ENCODE measurements at regions not wholly inside any gene's neighbourhood (a gene's known extent, or its start where the extent isn't known, plus 50 kb on each side); places are given as distances from the start of the nearest gene placed in this dataset.

GRCh38 chr11:129249351-129249750, 57.2 kb upstream of the ARHGAP32 start:
- H3K4me1 ChIP-seq = peaks cover 0 to 5% (median 0%) of the 10 kb centered on the region in 4 donors
- intact Hi-C loops (cut with DNase I; ENCODE audit: low total_unique reads) = no loop called here
- H3K27me3 ChIP-seq = no peaks in the 10 kb centered on the region
- no peak overlapping the region for H3K4me3 ChIP-seq
- no peak for DNase-seq
- no peak overlapping the region for H3K27ac ChIP-seq
- no peaks in the 10 kb centered on the region for H3K9me3 ChIP-seq
- TF ChIP-seq CTCF (IDR thresholded peaks at IDR 0.05) = no peak
- no peaks in the 10 kb centered on the region for H3K36me3 ChIP-seq

- no peak for TF ChIP-seq CTCF (IDR thresholded peaks at IDR 0.05)
- Histone ChIP-seq H3K36me3 (no peaks in the 10 kb centered on the region), H3K4me3 (no peak overlapping the region), H3K27me3 (no peaks in the 10 kb centered on the region), H3K27ac (no peak overlapping the region), H3K9me3 (no peaks in the 10 kb centered on the region), H3K4me1 (peaks cover 0 to 5% (median 0%) of the 10 kb centered on the region in 4 donors)
- intact Hi-C loops (cut with DNase I; ENCODE audit: low total_unique reads) = no loop called here
- DNase-seq = no peak
Measured at GRCh38 chr11:129248618-129249017, 56.5 kb upstream of the ARHGAP32 start.

GRCh38 chr11:129247135-129247534, 55.0 kb upstream of the ARHGAP32 start:
- no peak for TF ChIP-seq CTCF (IDR thresholded peaks at IDR 0.05)
- H3K27ac ChIP-seq = no peak overlapping the region
- H3K36me3 ChIP-seq = no peaks in the 10 kb centered on the region
- no peaks in the 10 kb centered on the region for H3K9me3 ChIP-seq
- intact Hi-C loops (cut with DNase I; ENCODE audit: low total_unique reads) = no loop called here
- no peak for DNase-seq
- no peaks in the 10 kb centered on the region for H3K27me3 ChIP-seq
- H3K4me3 ChIP-seq = no peak overlapping the region
- H3K4me1 ChIP-seq = peaks cover 0 to 5% (median 0%) of the 10 kb centered on the region in 4 donors

- intact Hi-C loops (cut with DNase I; ENCODE audit: low total_unique reads) = no loop called here
- H3K4me1 ChIP-seq = no peaks in the 10 kb centered on the region
Measured at GRCh38 chr11:129242855-129243254, 50.7 kb upstream of the ARHGAP32 start.

More at GRCh38 chr11:129242855-129243254, 50.7 kb upstream of the ARHGAP32 start:
- Histone ChIP-seq H3K27ac (no peak overlapping the region), H3K27me3 (no peaks in the 10 kb centered on the region), H3K4me3 (no peak overlapping the region), H3K9me3 (no peaks in the 10 kb centered on the region), H3K36me3 (no peaks in the 10 kb centered on the region)
- no peak for TF ChIP-seq CTCF (IDR thresholded peaks at IDR 0.05)
- DNase-seq = no peak
